MM.1S (cell line): ENCODE measurements at regions not wholly inside any gene's neighbourhood (a gene's known extent, or its start where the extent isn't known, plus 50 kb on each side); places are given as distances from the start of the nearest gene placed in this dataset.

Experiments used
- EZH2phosphoT487 ChIP-seq: fragments of 300-600 bp; sonication (generic); IDR thresholded peaks from 2 replicates; pipeline ENCODE4 v1.6.1; 2018; ENCODE audit warnings: antibody characterized with exemption, low read length
- TF ChIP-seq, protein P1 (sequence below): fragments of 300-600 bp; sonication (generic); IDR thresholded peaks from 2 replicates; pipeline ENCODE4 v1.5.1; 2016; ENCODE audit warnings: antibody characterized with exemption, low read length, mixed read lengths

DNA sequence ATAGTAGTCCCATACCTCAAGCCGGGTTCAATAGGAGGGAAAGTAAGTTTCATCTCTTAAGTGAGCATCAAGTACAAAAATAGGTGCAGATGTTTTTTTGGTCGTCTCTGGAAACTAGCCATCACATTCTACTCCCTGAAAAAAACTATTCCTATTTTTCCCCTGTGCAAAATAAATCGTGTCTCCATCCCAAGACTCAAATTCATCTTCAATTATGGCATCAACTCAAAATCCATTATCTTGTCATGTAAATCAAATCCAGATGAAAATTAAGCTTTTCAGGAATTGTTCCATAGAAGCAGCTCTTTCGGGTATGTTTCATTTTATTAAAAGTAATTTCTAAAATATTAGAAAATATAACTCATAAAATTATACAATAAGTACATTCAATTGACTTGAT is 1368.4 kb downstream of the GRIK2 start:
- no peak for TF ChIP-seq EZH2phosphoT487
- TF ChIP-seq, protein P1, sequence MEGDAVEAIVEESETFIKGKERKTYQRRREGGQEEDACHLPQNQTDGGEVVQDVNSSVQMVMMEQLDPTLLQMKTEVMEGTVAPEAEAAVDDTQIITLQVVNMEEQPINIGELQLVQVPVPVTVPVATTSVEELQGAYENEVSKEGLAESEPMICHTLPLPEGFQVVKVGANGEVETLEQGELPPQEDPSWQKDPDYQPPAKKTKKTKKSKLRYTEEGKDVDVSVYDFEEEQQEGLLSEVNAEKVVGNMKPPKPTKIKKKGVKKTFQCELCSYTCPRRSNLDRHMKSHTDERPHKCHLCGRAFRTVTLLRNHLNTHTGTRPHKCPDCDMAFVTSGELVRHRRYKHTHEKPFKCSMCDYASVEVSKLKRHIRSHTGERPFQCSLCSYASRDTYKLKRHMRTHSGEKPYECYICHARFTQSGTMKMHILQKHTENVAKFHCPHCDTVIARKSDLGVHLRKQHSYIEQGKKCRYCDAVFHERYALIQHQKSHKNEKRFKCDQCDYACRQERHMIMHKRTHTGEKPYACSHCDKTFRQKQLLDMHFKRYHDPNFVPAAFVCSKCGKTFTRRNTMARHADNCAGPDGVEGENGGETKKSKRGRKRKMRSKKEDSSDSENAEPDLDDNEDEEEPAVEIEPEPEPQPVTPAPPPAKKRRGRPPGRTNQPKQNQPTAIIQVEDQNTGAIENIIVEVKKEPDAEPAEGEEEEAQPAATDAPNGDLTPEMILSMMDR, result no peak
